K562 (cell line): ENCODE measurements at regions not wholly inside any gene's neighbourhood (a gene's known extent, or its start where the extent isn't known, plus 50 kb on each side); places are given as distances from the start of the nearest gene placed in this dataset.
A peak's percentile ranks its signal among the peaks of the same experiment; 100 is the strongest.

Experiments used
- BACH1 ChIP-seq: fragments of 200-800 bp; sonication (Bioruptor generic); IDR thresholded peaks from 2 replicates; pipeline ENCODE4 v1.6.1; 2016; ENCODE audit warnings: missing genetic modification characterization, missing compliant biosample characterization
- C11orf30 ChIP-seq: fragments of 450-650 bp; IDR thresholded peaks from 2 replicates; pipeline ENCODE4 v1.6.1; 2016; ENCODE audit warnings: low read depth, mild to moderate bottlenecking
- CEBPZ ChIP-seq: fragments of 150-350 bp; IDR thresholded peaks from 2 replicates; pipeline ENCODE4 v1.6.1; 2014; ENCODE audit warnings: low read depth, mild to moderate bottlenecking, low read length, borderline replicate concordance
- ESRRB ChIP-seq: fragments of 250-450 bp; sonication (Bioruptor Pico); IDR thresholded peaks from 2 replicates; pipeline ENCODE4 v1.5.0; 2020; ENCODE audit warnings: mild to moderate bottlenecking, moderate library complexity, borderline replicate concordance
- FOXJ3 ChIP-seq: sonication (generic); formaldehyde crosslinking; IDR thresholded peaks from 2 replicates; pipeline ENCODE4 v1.4.0; 2020; ENCODE audit warnings: mild to moderate bottlenecking, missing genetic modification reagents
- HDGF ChIP-seq: fragments of 450-650 bp; IDR thresholded peaks from 2 replicates; pipeline ENCODE4 v1.6.1; 2016
- IFI16 ChIP-seq: fragments of 250-450 bp; sonication (Bioruptor Pico); IDR thresholded peaks from 2 replicates; pipeline ENCODE4 v2.1.2; 2022; ENCODE audit warnings: mild to moderate bottlenecking, inconsistent platforms
- IRF2 ChIP-seq: sonication (generic); formaldehyde crosslinking; IDR thresholded peaks from 2 replicates; pipeline ENCODE4 v1.8.1; 2022; ENCODE audit warnings: mild to moderate bottlenecking, missing genetic modification reagents
- KLF10 ChIP-seq: fragments of 250-450 bp; sonication (Bioruptor Pico); IDR thresholded peaks from 2 replicates; pipeline ENCODE4 v1.6.1; 2021; ENCODE audit warnings: matching md5 sums
- MAFF ChIP-seq: IDR thresholded peaks from 2 replicates; pipeline ENCODE4 v1.6.1; 2012; ENCODE audit warnings: low read length, improper control_type of control experiment
- MCM7 ChIP-seq, 2 experiments: fragments of 450-650 bp; IDR thresholded peaks; 2 replicates each; pipeline ENCODE4 v1.6.1; 2016 to 2018
- MEF2A ChIP-seq: IDR thresholded peaks from 2 replicates; pipeline ENCODE4 v1.6.1; 2011; ENCODE audit warnings: low read depth, mild to moderate bottlenecking, low read length, moderate library complexity; ENCODE audit not compliant: control insufficient read depth
- NFE2 ChIP-seq: IDR thresholded peaks from 2 replicates; pipeline ENCODE4 v1.6.1; 2014; ENCODE audit warnings: antibody characterized with exemption, low read depth
- NFE2L1 ChIP-seq: fragments of 450-650 bp; IDR thresholded peaks from 2 replicates; pipeline ENCODE4 v1.6.1; 2016; ENCODE audit warnings: missing genetic modification characterization, low read depth, mild to moderate bottlenecking, missing compliant biosample characterization, moderate library complexity, borderline replicate concordance
- SMAD3 ChIP-seq: fragments of 450-650 bp; formaldehyde crosslinking; conservative IDR thresholded peaks from 2 replicates; pipeline ENCODE4 v1.4.0; 2020; ENCODE audit warnings: mild to moderate bottlenecking
- ZNF134 ChIP-seq: fragments of 250-450 bp; sonication (Bioruptor Pico); conservative IDR thresholded peaks from 2 replicates; pipeline ENCODE4 v1.4.0; 2020
- ZNF212 ChIP-seq: fragments of 450-650 bp; formaldehyde crosslinking; IDR thresholded peaks from 2 replicates; pipeline ENCODE4 v1.4.0; 2020; ENCODE audit warnings: mild to moderate bottlenecking
- ZNF316 ChIP-seq: fragments of 450-650 bp; IDR thresholded peaks from 2 replicates; pipeline ENCODE4 v1.6.1; 2016
- ZSCAN32 ChIP-seq: fragments of 450-650 bp; formaldehyde crosslinking; IDR thresholded peaks from 2 replicates; pipeline ENCODE4 v1.4.0; 2020; ENCODE audit warnings: mild to moderate bottlenecking, moderate library complexity
- TF ChIP-seq, protein P1 (sequence below), 2 experiments: fragments of 450-650 bp in 1 of 2; IDR thresholded peaks; 2 replicates each; pipeline ENCODE4 v1.6.1; 2011 to 2017; ENCODE audit warnings: low read depth in 2 of 2, antibody characterized with exemption in 1 of 2, borderline replicate concordance in 1 of 2, low read length in 1 of 2, mild to moderate bottlenecking in 1 of 2, mixed read lengths in 1 of 2; ENCODE audit not compliant: control insufficient read depth in 1 of 2

- TF ChIP-seq NFE2L1 (tag) (peak; percentile 55; the same call in 1 of the 2 replicates), ZSCAN32 (no peak), SMAD3 (no peak), IFI16 (CRISPR knock-in tag) (no peak), MCM7 (IDR thresholded peaks at IDR 0.05) (no peak), NFE2 (peak; percentile 71), MAFF (0 out of 2 replicates have a peak, but pooled peaks have one; percentile 22), HDGF (no peak), FOXJ3 (CRISPR knock-in tag) (no peak), C11orf30 (peak; percentile 52), ZNF212 (CRISPR knock-in tag) (no peak), MEF2A (no peak), IRF2 (CRISPR knock-in tag) (no peak), ESRRB (no peak), KLF10 (CRISPR knock-in tag) (no peak), BACH1 (no peak), ZNF134 (no peak), CEBPZ (no peak), ZNF316 (peak; percentile 67)
- TF ChIP-seq, protein P1, sequence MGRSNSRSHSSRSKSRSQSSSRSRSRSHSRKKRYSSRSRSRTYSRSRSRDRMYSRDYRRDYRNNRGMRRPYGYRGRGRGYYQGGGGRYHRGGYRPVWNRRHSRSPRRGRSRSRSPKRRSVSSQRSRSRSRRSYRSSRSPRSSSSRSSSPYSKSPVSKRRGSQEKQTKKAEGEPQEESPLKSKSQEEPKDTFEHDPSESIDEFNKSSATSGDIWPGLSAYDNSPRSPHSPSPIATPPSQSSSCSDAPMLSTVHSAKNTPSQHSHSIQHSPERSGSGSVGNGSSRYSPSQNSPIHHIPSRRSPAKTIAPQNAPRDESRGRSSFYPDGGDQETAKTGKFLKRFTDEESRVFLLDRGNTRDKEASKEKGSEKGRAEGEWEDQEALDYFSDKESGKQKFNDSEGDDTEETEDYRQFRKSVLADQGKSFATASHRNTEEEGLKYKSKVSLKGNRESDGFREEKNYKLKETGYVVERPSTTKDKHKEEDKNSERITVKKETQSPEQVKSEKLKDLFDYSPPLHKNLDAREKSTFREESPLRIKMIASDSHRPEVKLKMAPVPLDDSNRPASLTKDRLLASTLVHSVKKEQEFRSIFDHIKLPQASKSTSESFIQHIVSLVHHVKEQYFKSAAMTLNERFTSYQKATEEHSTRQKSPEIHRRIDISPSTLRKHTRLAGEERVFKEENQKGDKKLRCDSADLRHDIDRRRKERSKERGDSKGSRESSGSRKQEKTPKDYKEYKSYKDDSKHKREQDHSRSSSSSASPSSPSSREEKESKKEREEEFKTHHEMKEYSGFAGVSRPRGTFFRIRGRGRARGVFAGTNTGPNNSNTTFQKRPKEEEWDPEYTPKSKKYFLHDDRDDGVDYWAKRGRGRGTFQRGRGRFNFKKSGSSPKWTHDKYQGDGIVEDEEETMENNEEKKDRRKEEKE (IDR thresholded peaks at IDR 0.05; ENCODE audit: borderline replicate concordance in 1 of 2, control insufficient read depth in 1 of 2, low read depth in 2 of 2, low read length in 1 of 2) = no peak
- TF ChIP-seq, all 486 proteins: peak for 6
Measured at GRCh38 chr12:9392842-9393241, 184.6 kb upstream of the PZP start (continued).
